Kidney capillary endothelial cell (primary cell): ENCODE measurements at regions not wholly inside any gene's neighbourhood (a gene's known extent, or its start where the extent isn't known, plus 50 kb on each side); places are given as distances from the start of the nearest gene placed in this dataset.

ENCODE experiments used
- DNase-seq: peaks from one replicate; pipeline ENCODE4 v3.0.0-alpha.2; 2018; ENCODE audit warnings: low spot score

GRCh38 chr3:42012935-42013690 is 51.2 kb upstream of the ULK4 start:
- no peak for DNase-seq

- no peak for DNase-seq
Observed at GRCh38 chr3:42012383-42012934, 50.6 kb upstream of the ULK4 start.
